ENCODE measurements at regions not wholly inside any gene's neighbourhood (a gene's known extent, or its start where the extent isn't known, plus 50 kb on each side); places are given as distances from the start of the nearest gene placed in this dataset.

DNA sequence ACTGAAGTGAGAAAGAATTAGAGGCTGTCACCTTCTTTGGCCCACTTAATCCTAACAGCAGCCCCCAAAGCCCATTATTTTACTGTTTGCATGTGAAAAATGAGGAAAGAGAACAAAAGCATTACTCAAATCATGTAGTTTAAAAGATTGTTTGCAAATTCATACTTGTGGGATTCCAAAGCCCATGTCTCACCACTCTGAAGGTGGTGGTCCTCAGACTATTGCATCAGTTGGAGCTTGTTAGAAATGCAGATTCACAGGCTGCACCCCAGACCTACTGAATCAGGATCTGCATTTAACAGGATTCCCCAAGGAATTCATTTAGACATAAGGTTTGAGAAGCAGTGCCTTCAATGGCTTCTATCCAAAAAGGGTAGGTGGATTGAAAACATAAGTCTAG lies 93.7 kb upstream of the PDE1C start:
- H3K79me2 ChIP-seq (ENCODE audit: insufficient read depth), result no peaks in the 10 kb centered on the region
- TF ChIP-seq, protein P1, sequence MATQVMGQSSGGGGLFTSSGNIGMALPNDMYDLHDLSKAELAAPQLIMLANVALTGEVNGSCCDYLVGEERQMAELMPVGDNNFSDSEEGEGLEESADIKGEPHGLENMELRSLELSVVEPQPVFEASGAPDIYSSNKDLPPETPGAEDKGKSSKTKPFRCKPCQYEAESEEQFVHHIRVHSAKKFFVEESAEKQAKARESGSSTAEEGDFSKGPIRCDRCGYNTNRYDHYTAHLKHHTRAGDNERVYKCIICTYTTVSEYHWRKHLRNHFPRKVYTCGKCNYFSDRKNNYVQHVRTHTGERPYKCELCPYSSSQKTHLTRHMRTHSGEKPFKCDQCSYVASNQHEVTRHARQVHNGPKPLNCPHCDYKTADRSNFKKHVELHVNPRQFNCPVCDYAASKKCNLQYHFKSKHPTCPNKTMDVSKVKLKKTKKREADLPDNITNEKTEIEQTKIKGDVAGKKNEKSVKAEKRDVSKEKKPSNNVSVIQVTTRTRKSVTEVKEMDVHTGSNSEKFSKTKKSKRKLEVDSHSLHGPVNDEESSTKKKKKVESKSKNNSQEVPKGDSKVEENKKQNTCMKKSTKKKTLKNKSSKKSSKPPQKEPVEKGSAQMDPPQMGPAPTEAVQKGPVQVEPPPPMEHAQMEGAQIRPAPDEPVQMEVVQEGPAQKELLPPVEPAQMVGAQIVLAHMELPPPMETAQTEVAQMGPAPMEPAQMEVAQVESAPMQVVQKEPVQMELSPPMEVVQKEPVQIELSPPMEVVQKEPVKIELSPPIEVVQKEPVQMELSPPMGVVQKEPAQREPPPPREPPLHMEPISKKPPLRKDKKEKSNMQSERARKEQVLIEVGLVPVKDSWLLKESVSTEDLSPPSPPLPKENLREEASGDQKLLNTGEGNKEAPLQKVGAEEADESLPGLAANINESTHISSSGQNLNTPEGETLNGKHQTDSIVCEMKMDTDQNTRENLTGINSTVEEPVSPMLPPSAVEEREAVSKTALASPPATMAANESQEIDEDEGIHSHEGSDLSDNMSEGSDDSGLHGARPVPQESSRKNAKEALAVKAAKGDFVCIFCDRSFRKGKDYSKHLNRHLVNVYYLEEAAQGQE (IDR thresholded peaks at IDR 0.05; ENCODE audit: low read depth, low read length), result no peak
- TF ChIP-seq RCOR1 (IDR thresholded peaks at IDR 0.05; ENCODE audit: low read length) (no peak), YY1 (IDR thresholded peaks at IDR 0.05; ENCODE audit: low read depth) (no peak), GATA2 (CRISPR knock-in tag; IDR thresholded peaks at IDR 0.05) (no peak), EP300 (IDR thresholded peaks at IDR 0.05; ENCODE audit: borderline replicate concordance in 1 of 2, low read depth in 1 of 2, low read length in 1 of 2) (no peak), RAD21 (IDR thresholded peaks at IDR 0.05; ENCODE audit: low read length) (no peak), FOXJ3 (CRISPR knock-in tag; IDR thresholded peaks at IDR 0.05) (no peak), MXI1 (IDR thresholded peaks at IDR 0.05; ENCODE audit: low read depth, low read length) (no peak), SMC3 (IDR thresholded peaks at IDR 0.05; ENCODE audit: low read depth, low read length) (no peak)
- TF ChIP-seq, protein P2, sequence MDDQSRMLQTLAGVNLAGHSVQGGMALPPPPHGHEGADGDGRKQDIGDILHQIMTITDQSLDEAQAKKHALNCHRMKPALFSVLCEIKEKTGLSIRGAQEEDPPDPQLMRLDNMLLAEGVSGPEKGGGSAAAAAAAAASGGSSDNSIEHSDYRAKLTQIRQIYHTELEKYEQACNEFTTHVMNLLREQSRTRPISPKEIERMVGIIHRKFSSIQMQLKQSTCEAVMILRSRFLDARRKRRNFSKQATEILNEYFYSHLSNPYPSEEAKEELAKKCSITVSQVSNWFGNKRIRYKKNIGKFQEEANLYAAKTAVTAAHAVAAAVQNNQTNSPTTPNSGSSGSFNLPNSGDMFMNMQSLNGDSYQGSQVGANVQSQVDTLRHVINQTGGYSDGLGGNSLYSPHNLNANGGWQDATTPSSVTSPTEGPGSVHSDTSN (IDR thresholded peaks at IDR 0.05), result no peak
- TF ChIP-seq, protein P3, sequence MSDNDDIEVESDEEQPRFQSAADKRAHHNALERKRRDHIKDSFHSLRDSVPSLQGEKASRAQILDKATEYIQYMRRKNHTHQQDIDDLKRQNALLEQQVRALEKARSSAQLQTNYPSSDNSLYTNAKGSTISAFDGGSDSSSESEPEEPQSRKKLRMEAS (IDR thresholded peaks at IDR 0.05; ENCODE audit: low read depth), result no peak
- TF ChIP-seq, protein P4, sequence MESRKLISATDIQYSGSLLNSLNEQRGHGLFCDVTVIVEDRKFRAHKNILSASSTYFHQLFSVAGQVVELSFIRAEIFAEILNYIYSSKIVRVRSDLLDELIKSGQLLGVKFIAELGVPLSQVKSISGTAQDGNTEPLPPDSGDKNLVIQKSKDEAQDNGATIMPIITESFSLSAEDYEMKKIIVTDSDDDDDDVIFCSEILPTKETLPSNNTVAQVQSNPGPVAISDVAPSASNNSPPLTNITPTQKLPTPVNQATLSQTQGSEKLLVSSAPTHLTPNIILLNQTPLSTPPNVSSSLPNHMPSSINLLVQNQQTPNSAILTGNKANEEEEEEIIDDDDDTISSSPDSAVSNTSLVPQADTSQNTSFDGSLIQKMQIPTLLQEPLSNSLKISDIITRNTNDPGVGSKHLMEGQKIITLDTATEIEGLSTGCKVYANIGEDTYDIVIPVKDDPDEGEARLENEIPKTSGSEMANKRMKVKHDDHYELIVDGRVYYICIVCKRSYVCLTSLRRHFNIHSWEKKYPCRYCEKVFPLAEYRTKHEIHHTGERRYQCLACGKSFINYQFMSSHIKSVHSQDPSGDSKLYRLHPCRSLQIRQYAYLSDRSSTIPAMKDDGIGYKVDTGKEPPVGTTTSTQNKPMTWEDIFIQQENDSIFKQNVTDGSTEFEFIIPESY (IDR thresholded peaks at IDR 0.05; ENCODE audit: borderline replicate concordance, low read depth), result no peak
- no peaks in the 10 kb centered on the region for H3K9me2 ChIP-seq
- H3K36me3 ChIP-seq (replicated peaks in 1 of 2; ENCODE audit: control insufficient read depth in 1 of 2, insufficient read depth in 2 of 2, low read length in 1 of 2), result no peaks in the 10 kb centered on the region
- peak overlapping the region; percentile 55 for H3K9ac ChIP-seq
- ChIA-PET CTCF (interaction anchor here (1.9 kb wide), 1 partner anchor 10 kb away, joined by 6 read pairs; no protein-coding TSS in a partner anchor), POLR2A (no interaction called here)
- H4K20me1 ChIP-seq (ENCODE audit: insufficient read depth), result no peaks in the 10 kb centered on the region
- H3K9me3 ChIP-seq, result no peaks in the 10 kb centered on the region
- H3K27me3 ChIP-seq (ENCODE audit: insufficient read depth), result no peaks in the 10 kb centered on the region
- H2AFZ ChIP-seq (ENCODE audit: low read depth), result no peak overlapping the region; the same call in 1 of the 2 replicates
- H3F3A ChIP-seq (replicated peaks; ENCODE audit: insufficient read depth), result peaks cover 24% of the 10 kb centered on the region
- H3K4me1 ChIP-seq (ENCODE audit: control insufficient read depth in 1 of 2, insufficient read depth in 2 of 2, low read depth in 1 of 2, low read length in 1 of 2), result peaks cover 7 to 31% of the 10 kb centered on the region in 2 experiments
- peak overlapping the region in 1 of 2 experiments; percentile 3; a peak in 1 of 4 replicates for H3K4me3 ChIP-seq (ENCODE audit: low read depth in 2 of 2, low read length in 1 of 2)
- H3K27ac ChIP-seq (ENCODE audit: low read depth in 2 of 2, low read length in 1 of 2), result peak overlapping the region; percentile 82 to 92; a peak in 3 of 4 replicates
- H3K4me2 ChIP-seq, result peak overlapping the region; percentile 43
- DNase-seq, result no peak

Measured in SK-N-SH (cell line).